ENCODE measurements at regions not wholly inside any gene's neighbourhood (a gene's known extent, or its start where the extent isn't known, plus 50 kb on each side); places are given as distances from the start of the nearest gene placed in this dataset.

DNA sequence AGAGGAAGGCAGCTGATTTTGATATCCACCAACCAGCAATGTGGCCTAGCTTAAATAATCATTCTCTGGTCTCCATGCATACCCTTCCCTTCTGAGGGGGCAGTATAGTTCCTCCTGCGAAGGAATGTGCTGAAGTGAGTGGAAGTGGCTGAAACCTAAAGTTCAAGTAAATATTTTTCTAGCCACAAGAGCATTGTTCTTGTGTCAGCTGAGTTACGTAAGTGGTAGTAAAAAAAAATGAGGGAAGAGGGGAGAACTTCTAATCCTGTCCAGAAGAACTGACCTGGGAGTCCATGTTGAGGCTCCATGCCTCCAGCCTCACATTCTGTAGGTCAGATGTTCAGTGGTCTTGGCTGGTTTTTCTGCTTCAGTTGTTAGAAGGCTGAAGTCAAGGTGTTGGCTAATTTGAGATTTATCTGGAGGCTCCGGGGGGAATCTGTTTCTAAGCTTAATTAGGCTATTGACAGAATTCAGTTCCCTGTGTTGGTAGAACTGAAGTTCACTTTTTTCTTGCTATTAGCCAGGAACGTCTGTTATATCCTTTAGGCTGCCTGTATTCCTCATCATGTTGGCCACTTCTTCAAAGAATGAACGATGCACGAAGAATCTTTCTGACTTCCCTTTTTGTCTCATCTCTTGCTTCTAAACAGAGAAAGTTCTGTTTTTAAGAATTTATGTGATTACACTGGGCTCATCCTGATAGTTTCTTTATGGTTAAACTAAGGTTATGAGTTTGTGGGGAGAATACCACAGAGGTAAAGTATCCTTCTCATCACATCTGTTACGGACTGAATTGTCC lies 207.1 kb upstream of the PRSS16 start (continued):
- TF ChIP-seq PRDM15 (CRISPR knock-in tag; IDR thresholded peaks at IDR 0.05), result no peak
- no peak for TF ChIP-seq DPF2 (IDR thresholded peaks at IDR 0.05)
- TF ChIP-seq BHLHE40 (IDR thresholded peaks at IDR 0.05; ENCODE audit: borderline replicate concordance in 1 of 2, low read depth in 2 of 2, low read length in 1 of 2), result no peak
- TF ChIP-seq RELB (IDR thresholded peaks at IDR 0.05; ENCODE audit: low read depth), result 0 out of 2 replicates have a peak, but pooled peaks have one; percentile 7
- peak; percentile 53; the same call in 1 of the 2 replicates for TF ChIP-seq NFIC (IDR thresholded peaks at IDR 0.05; ENCODE audit: low read depth, low read length)
- peak; percentile 76; the same call in 1 of the 2 replicates for TF ChIP-seq SPI1 (IDR thresholded peaks at IDR 0.05; ENCODE audit: borderline replicate concordance, insufficient read depth, low read depth, low read length)
- no peak for TF ChIP-seq MLLT1 (IDR thresholded peaks at IDR 0.05)
- TF ChIP-seq, protein P1, sequence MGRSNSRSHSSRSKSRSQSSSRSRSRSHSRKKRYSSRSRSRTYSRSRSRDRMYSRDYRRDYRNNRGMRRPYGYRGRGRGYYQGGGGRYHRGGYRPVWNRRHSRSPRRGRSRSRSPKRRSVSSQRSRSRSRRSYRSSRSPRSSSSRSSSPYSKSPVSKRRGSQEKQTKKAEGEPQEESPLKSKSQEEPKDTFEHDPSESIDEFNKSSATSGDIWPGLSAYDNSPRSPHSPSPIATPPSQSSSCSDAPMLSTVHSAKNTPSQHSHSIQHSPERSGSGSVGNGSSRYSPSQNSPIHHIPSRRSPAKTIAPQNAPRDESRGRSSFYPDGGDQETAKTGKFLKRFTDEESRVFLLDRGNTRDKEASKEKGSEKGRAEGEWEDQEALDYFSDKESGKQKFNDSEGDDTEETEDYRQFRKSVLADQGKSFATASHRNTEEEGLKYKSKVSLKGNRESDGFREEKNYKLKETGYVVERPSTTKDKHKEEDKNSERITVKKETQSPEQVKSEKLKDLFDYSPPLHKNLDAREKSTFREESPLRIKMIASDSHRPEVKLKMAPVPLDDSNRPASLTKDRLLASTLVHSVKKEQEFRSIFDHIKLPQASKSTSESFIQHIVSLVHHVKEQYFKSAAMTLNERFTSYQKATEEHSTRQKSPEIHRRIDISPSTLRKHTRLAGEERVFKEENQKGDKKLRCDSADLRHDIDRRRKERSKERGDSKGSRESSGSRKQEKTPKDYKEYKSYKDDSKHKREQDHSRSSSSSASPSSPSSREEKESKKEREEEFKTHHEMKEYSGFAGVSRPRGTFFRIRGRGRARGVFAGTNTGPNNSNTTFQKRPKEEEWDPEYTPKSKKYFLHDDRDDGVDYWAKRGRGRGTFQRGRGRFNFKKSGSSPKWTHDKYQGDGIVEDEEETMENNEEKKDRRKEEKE (IDR thresholded peaks at IDR 0.05), result no peak
- TF ChIP-seq KAT2A (conservative IDR thresholded peaks at IDR 0.05; ENCODE audit: control insufficient read depth, low read depth, low read length), result no peak
- TF ChIP-seq ATF7 (IDR thresholded peaks at IDR 0.05; ENCODE audit: low read depth), result no peak
- no peak for TF ChIP-seq SUPT20H (IDR thresholded peaks at IDR 0.05; ENCODE audit: borderline replicate concordance, control insufficient read depth, low read depth, low read length)
